Spinal cord (tissue), 9 donors: ENCODE measurements at regions not wholly inside any gene's neighbourhood (a gene's known extent, or its start where the extent isn't known, plus 50 kb on each side); places are given as distances from the start of the nearest gene placed in this dataset.
A peak's percentile ranks its signal among the peaks of the same experiment; 100 is the strongest.

ENCODE experiments used
- DNase-seq, 6 donors: peaks; one replicate each; pipeline versions ENCODE4 v3.0.0 to v3.0.0-alpha.2; 2013 to 2015; ENCODE audit warnings: low spot score in 6 of 6, low read depth in 4 of 6
- H3K27ac ChIP-seq: one replicate; pipeline ENCODE4 v1.5.1; 2013; ENCODE audit warnings: low read depth, low read length, control low read depth
- H3K27me3 ChIP-seq: one replicate; pipeline ENCODE4 v1.6.1; 2013; ENCODE audit warnings: low read length; ENCODE audit not compliant: control insufficient read depth, insufficient read depth
- H3K36me3 ChIP-seq: one replicate; pipeline ENCODE4 v1.6.1; 2013; ENCODE audit warnings: low read length; ENCODE audit not compliant: control insufficient read depth, insufficient read depth
- H3K4me1 ChIP-seq: one replicate; pipeline ENCODE4 v1.6.1; 2013; ENCODE audit warnings: low read length; ENCODE audit not compliant: control insufficient read depth, insufficient read depth
- H3K4me3 ChIP-seq: one replicate; pipeline ENCODE4 v1.5.1; 2013; ENCODE audit warnings: low read depth, low read length, control low read depth
- H3K9me3 ChIP-seq: one replicate; pipeline ENCODE4 v1.6.1; 2013; ENCODE audit warnings: low read length; ENCODE audit not compliant: control insufficient read depth, insufficient read depth
- WGBS: methylation state at CpG from one replicate; pipeline ENCODE4 v1.1.5; 2013; ENCODE audit warnings: missing lambda C conversion rate; ENCODE audit not compliant: insufficient coverage; 5-methylcytosine and 5-hydroxymethylcytosine counted together
- donor health status: healthy.

DNA sequence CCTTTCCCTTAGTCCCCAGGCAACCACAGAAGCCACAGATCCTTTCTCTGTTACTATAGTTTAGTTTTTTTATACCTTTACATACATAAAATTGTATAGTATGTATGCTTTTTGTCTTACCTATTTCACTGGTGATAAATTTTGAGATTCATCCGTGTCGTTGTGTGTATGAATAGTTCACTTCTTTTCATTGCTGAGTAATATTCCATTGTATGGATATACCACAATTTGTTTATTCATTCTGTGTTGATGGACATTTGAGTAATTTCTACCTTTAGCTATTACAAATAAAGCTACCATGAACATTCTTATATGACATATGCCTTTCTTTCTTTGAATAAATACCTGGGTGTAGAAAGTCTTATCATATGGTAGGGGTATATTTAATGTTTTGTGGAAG is 102.8 kb upstream of the CERS6 start:
- no peak overlapping the region for H3K4me3 ChIP-seq
- no peak overlapping the region for H3K27ac ChIP-seq
- H3K4me1 ChIP-seq = peaks cover 3% of the 10 kb centered on the region
- WGBS = no CpG with 5 or more reads among the region's 2 CpGs
- no peaks in the 10 kb centered on the region for H3K27me3 ChIP-seq
- DNase-seq = no peak
- no peaks in the 10 kb centered on the region for H3K9me3 ChIP-seq
- no peaks in the 10 kb centered on the region for H3K36me3 ChIP-seq

DNA sequence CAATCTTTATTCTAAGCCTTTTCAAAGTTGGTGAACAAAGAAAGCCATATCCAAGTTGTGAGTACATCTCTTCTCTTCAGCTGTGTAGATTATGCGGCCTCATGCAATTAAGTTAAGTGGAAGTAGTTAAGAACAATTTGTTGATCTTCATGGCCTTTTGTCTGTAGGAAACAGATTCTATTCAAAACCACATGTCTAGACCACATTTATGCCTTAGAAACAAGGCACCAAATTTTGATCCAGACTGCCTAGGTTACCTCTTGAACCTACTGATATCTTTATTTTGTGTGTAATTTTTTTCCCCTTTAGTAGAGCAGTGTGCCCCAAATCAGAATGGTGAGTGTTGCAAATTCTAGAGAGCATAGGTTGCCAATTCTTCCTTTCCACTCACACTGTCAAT is 101.6 kb upstream of the CERS6 start:
- no peaks in the 10 kb centered on the region for H3K36me3 ChIP-seq
- H3K4me1 ChIP-seq = peaks cover 3% of the 10 kb centered on the region
- no peaks in the 10 kb centered on the region for H3K27me3 ChIP-seq
- no peak overlapping the region for H3K4me3 ChIP-seq
- WGBS = no CpG with 5 or more reads among the region's 1 CpG
- no peak overlapping the region for H3K27ac ChIP-seq
- no peaks in the 10 kb centered on the region for H3K9me3 ChIP-seq
- DNase-seq = no peak

DNA sequence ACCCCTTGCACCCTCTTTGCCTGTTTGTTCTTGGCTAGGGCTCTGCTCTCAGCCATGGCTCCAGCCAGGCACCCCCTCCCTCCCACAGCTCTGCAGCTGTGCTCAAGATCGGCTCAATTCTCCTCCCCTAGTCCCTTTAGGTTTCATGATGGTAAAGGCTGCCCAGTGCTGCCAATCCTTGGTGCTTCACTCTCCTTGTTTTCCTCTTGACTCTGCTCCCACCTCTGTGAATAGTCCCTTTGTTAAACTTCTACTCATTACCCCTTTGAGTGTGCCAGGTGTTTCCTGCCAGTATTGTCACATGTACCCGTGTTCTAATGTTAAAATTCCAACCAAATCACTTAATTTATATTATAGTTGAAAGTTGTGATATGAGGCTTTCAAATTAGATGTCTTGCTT is 101.0 kb upstream of the CERS6 start:
- Histone ChIP-seq H3K4me1 (peaks cover 3% of the 10 kb centered on the region), H3K27me3 (no peaks in the 10 kb centered on the region), H3K36me3 (no peaks in the 10 kb centered on the region), H3K27ac (no peak overlapping the region), H3K9me3 (no peaks in the 10 kb centered on the region), H3K4me3 (no peak overlapping the region)
- WGBS = 11% methylated on average over 1 of the region's 2 CpGs
- peak in 1 of 6 donors; percentile 46 for DNase-seq

DNA sequence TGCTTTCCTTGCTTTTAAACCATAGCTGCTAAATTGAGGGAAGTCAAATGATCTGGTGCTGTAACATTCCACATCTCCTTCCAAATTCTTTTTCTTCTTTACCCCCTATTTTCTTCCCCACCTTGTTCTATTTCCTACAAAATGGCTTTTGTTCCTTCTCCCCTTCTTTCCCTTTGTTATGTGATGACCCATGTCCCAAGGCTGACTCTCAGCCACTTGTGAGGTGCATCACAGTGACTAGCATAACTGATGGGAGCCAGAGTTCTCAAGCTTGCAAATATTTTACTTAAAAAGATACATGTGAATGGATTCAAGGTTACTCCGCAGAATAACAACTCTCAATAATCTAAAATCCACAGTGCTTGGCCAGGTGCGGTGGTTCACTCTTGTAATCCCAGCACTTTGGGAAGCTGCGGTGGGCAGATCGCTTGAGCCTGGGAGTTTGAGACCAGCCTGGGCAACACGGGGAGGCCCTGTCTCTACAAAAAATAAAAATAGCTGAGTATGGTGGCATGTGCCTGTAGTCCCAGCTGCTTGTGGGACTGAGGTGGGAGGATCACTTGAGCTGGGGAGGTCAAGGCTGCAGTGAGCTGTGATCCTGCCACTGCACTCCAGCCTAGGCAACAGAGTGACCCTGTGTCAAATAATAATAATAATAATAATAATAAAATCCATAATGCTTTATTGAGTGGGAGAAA is 100.1 kb upstream of the CERS6 start:
- no peaks in the 10 kb centered on the region for H3K27me3 ChIP-seq
- peaks cover 3% of the 10 kb centered on the region for H3K4me1 ChIP-seq
- no peak overlapping the region for H3K27ac ChIP-seq
- no peak for DNase-seq
- WGBS = 74% methylated on average over 3 of the region's 5 CpGs
- H3K36me3 ChIP-seq = no peaks in the 10 kb centered on the region
- H3K9me3 ChIP-seq = no peaks in the 10 kb centered on the region
- H3K4me3 ChIP-seq = no peak overlapping the region

DNA sequence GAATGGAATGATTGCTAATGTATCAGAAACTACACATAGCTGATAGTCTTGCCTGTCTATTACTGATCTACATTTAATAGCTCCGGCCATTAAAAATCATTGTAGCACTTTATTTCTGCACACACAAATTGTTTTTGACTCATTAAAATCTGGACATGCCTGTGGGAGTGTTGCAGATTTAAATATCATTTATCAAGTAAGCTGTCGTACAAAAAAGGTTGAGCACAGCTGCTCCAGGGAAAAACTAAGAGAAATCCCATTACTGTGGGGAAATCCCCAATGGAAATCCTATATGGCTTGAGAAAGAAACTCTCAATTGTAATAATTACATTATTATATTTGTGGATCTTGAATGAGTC is 99.6 kb upstream of the CERS6 start:
- Histone ChIP-seq H3K36me3 (no peaks in the 10 kb centered on the region), H3K4me1 (peaks cover 3% of the 10 kb centered on the region), H3K27me3 (no peaks in the 10 kb centered on the region), H3K9me3 (no peaks in the 10 kb centered on the region), H3K4me3 (no peak overlapping the region), H3K27ac (no peak overlapping the region)
- WGBS = no CpG with 5 or more reads among the region's 2 CpGs
- DNase-seq = no peak

DNA sequence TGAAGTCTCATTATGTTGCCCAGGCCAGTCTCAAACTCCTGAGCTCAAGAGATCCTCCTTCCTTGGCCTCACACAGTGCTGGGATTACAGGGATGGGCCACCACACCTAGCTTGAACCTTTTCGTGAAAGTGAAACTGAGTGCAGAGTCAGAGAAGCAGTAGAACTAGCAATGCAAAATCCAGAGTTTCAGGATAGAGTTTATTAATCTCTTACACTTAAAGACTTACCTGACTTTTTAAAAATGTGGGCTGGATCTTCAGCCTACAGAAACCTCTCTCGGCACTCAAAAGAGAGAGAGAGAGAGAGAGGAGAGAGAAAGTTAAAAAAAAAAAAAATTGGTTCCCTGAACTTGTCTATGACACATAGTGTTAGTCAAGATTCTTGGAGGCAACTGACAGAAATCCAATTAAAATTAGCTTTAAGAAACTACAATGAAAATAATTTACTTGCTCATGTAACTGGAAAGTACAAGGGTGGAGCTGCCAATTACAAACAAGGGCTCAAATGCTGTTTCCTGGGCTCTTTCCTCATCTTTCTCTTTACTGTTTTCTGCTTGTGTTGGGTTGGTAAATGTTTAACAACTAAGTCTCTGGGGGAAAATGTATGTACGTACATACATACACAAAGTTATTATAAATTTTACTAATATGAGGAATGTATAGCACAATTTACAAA is 98.1 kb upstream of the CERS6 start:
- Histone ChIP-seq H3K4me1 (peaks cover 3% of the 10 kb centered on the region), H3K36me3 (no peaks in the 10 kb centered on the region), H3K9me3 (no peaks in the 10 kb centered on the region), H3K4me3 (no peak overlapping the region), H3K27me3 (no peaks in the 10 kb centered on the region), H3K27ac (no peak overlapping the region)
- DNase-seq = no peak
- no CpG with 5 or more reads among the region's 3 CpGs for WGBS

DNA sequence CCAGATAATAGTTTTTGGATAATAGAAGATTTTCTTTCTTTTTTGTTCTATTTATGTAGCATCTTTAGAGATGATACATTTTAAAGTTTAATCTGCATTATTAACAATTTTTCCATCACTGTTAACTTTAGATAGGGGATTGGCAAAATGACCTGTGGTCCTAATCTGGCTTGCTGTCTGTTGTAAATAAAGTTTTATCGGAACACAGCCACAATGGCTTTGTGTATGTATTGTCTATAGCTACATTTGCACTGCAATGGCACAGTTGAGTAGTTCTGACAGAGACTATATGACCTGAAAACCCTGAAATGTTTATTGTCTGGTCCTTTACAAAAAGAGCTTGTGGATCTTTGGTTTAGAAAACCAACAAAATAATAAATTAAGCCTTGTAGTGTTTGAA is 97.0 kb upstream of the CERS6 start:
- H3K36me3 ChIP-seq = no peaks in the 10 kb centered on the region
- H3K27me3 ChIP-seq = no peaks in the 10 kb centered on the region
- H3K4me3 ChIP-seq = no peak overlapping the region
- no peaks in the 10 kb centered on the region for H3K9me3 ChIP-seq
- no peak for DNase-seq
- peaks cover 3% of the 10 kb centered on the region for H3K4me1 ChIP-seq
- no peak overlapping the region for H3K27ac ChIP-seq
- WGBS = 100% methylated on average over 1 of the region's 1 CpG

DNA sequence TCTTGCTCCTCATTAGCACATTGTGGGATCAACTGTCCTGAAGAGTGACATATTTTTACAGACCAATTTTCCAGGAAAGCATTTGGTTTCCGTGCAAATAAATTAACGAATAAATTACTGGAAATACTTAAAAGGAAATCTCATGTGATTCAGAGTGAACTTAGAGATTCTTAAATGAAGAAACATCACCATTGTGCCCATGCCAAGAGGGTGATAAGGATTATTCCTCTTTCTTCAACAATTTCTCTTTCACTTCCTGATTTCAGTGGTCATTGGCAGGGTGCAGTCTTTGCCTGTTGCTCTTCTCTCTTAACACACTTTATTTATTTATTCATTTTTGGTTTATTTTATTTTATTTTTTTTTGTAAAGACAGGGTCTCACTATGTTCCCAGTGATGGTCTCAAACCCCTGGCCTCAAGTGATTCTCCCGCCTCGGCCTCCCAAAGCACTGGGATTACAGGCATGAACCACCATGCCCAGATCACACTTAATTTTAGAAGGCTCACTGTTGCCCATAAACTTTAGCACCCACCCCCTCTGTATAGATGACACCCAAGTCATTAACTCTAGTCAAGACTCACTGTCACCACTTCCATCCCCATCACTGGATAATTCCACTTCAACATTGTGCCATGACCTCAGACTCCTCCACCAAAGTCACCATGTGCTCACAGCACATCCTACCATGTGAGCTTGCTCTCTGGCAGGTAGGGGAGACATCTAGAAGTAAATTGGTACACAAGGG is 92.6 kb upstream of the CERS6 start:
- no peaks in the 10 kb centered on the region for H3K36me3 ChIP-seq
- H3K4me1 ChIP-seq = no peaks in the 10 kb centered on the region
- WGBS = 100% methylated on average over 2 of the region's 4 CpGs
- no peaks in the 10 kb centered on the region for H3K27me3 ChIP-seq
- DNase-seq = no peak
- no peak overlapping the region for H3K4me3 ChIP-seq
- no peak overlapping the region for H3K27ac ChIP-seq
- H3K9me3 ChIP-seq = no peaks in the 10 kb centered on the region

DNA sequence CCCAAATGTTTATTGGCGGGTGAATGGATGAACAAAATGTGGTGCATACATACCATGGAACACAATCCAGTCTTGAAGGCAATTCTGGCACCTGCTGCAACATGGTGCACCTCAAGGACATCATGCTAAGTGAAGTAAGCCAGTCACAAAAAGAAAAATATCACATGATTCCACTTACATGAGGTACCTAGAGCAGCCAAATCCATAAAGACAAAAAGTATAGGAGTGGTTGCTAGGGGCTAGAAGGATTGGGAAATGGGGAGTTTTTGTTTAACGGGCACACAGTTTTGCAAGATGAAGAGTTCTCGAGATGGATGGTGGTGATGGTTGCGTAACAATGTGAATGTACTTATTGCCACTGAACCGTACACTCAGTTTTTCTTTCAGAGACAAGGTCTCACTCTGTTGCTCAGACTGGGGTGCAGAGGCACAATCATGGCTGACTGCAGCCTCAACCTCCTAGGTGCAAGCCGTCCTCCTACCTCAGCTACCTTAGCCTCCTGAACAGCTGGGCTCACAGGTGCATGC is 90.9 kb upstream of the CERS6 start:
- Histone ChIP-seq H3K27me3 (no peaks in the 10 kb centered on the region), H3K36me3 (no peaks in the 10 kb centered on the region), H3K27ac (no peak overlapping the region), H3K4me1 (no peaks in the 10 kb centered on the region), H3K9me3 (no peaks in the 10 kb centered on the region), H3K4me3 (no peak overlapping the region)
- DNase-seq = no peak
- WGBS = 88% methylated on average over 4 of the region's 6 CpGs
